ENCODE measurements at regions not wholly inside any gene's neighbourhood (a gene's known extent, or its start where the extent isn't known, plus 50 kb on each side); places are given as distances from the start of the nearest gene placed in this dataset.
"Not testable (repeated sequence)": the region's sequence is repeated elsewhere in the genome, so short reads cannot be mapped to it uniquely, and the experiment has no call there.

DNA sequence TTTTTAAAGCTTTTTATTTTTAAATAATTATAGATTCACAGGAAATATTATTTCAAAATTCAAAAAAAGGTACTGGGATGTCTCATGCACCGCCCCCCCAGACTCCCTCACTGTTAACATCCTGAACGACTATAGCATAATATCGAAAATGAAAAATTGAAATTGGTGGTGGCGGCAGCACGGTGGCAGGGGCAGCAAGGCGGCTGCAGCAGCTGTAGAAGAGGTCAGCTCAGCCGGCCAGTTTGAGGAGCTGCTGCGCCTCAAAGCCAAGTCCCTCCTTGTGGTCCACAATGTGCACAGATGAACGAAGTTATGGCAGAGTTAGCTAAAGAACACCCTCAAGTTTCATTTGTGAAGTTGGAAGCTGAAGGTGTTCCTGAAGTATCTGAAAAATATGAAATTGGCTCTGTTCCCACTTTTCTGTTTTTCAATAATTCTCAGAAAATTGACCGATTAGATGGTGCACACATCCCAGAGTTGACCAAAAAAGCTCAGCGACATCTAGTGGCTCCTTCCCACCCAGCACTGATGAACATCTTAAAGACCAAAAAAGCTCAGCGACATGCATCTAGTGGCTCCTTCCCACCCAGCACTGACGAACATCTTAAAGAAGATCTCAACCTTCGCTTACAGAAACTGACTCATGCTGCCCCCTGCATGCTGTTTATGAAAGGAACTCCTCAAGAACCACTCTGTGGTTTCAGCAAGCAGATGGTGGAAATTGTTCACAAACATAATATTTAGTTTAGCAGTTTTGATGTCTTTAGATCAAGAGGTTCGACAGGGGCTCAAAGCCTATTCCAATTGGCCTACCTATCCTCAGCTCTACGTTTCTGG lies 100.8 kb downstream of the FAM217A start:
- no peaks in the 10 kb centered on the region for H3K36me3 ChIP-seq (ENCODE audit: control insufficient read depth in 2 of 2, insufficient read depth in 2 of 2, low read length in 2 of 2)
- no peak overlapping the region for H3K4me3 ChIP-seq (ENCODE audit: low read length in 2 of 2)
- no peaks in the 10 kb centered on the region for H3K9me3 ChIP-seq (ENCODE audit: control insufficient read depth in 2 of 2, low read length in 2 of 2)
- no peaks in the 10 kb centered on the region for H3K4me1 ChIP-seq (ENCODE audit: control insufficient read depth in 2 of 2, insufficient read depth in 2 of 2, low read length in 2 of 2)
- H3K9ac ChIP-seq (ENCODE audit: low read depth in 1 of 2, low read length in 2 of 2) = no peak overlapping the region
- no peak overlapping the region for H3K27ac ChIP-seq (ENCODE audit: low read depth in 2 of 2, low read length in 2 of 2)
- H3K27me3 ChIP-seq (ENCODE audit: control insufficient read depth in 2 of 2, insufficient read depth in 2 of 2, low read length in 2 of 2) = peaks cover 0 to 4% of the 10 kb centered on the region in 2 donors

GRCh38 chr6:3978966-3979365 lies 100.0 kb downstream of the FAM217A start:
- not testable (repeated sequence) for H3K4me1 ChIP-seq (ENCODE audit: control insufficient read depth in 2 of 2, insufficient read depth in 2 of 2, low read length in 2 of 2); H3K9me3 ChIP-seq (ENCODE audit: control insufficient read depth in 2 of 2, low read length in 2 of 2); H3K27me3 ChIP-seq (ENCODE audit: control insufficient read depth in 2 of 2, insufficient read depth in 2 of 2, low read length in 2 of 2); H3K4me3 ChIP-seq (ENCODE audit: low read length in 2 of 2); H3K27ac ChIP-seq (ENCODE audit: low read depth in 2 of 2, low read length in 2 of 2); H3K9ac ChIP-seq (ENCODE audit: low read depth in 1 of 2, low read length in 2 of 2); H3K36me3 ChIP-seq (ENCODE audit: control insufficient read depth in 2 of 2, insufficient read depth in 2 of 2, low read length in 2 of 2)

DNA sequence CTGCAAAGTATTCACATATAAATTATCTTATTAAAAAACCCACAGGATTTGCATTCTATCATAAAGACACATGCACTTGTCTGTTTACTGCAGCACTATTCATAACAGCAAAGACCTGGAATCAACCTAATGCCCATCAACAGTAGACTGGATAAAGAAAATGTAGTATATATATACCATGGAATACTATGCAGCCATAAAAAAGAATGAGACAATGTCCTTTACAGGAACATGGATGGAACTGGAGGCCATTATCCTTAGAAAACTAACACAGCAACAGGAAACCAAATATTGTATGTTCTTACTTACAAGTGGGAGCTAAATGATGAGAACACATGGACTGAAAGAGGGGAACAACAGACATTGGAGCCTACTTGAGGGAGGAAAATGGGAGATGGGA lies 97.0 kb downstream of the FAM217A start:
- no peaks in the 10 kb centered on the region for H3K4me1 ChIP-seq (ENCODE audit: control insufficient read depth in 2 of 2, insufficient read depth in 2 of 2, low read length in 2 of 2)
- no peaks in the 10 kb centered on the region for H3K36me3 ChIP-seq (ENCODE audit: control insufficient read depth in 2 of 2, insufficient read depth in 2 of 2, low read length in 2 of 2)
- no peaks in the 10 kb centered on the region for H3K9me3 ChIP-seq (ENCODE audit: control insufficient read depth in 2 of 2, low read length in 2 of 2)
- no peak overlapping the region for H3K4me3 ChIP-seq (ENCODE audit: low read length in 2 of 2)
- H3K27ac ChIP-seq (ENCODE audit: low read depth in 2 of 2, low read length in 2 of 2) = no peak overlapping the region
- no peak overlapping the region for H3K9ac ChIP-seq (ENCODE audit: low read depth in 1 of 2, low read length in 2 of 2)
- H3K27me3 ChIP-seq (ENCODE audit: control insufficient read depth in 2 of 2, insufficient read depth in 2 of 2, low read length in 2 of 2) = peaks cover 0 to 4% of the 10 kb centered on the region in 2 donors

- Histone ChIP-seq H3K27me3 (ENCODE audit: control insufficient read depth in 2 of 2, insufficient read depth in 2 of 2, low read length in 2 of 2) (no peaks in the 10 kb centered on the region), H3K27ac (ENCODE audit: low read depth in 2 of 2, low read length in 2 of 2) (no peak overlapping the region), H3K9me3 (ENCODE audit: control insufficient read depth in 2 of 2, low read length in 2 of 2) (no peaks in the 10 kb centered on the region), H3K4me1 (ENCODE audit: control insufficient read depth in 2 of 2, insufficient read depth in 2 of 2, low read length in 2 of 2) (no peaks in the 10 kb centered on the region), H3K9ac (ENCODE audit: low read depth in 1 of 2, low read length in 2 of 2) (no peak overlapping the region), H3K4me3 (ENCODE audit: low read length in 2 of 2) (no peak overlapping the region), H3K36me3 (ENCODE audit: control insufficient read depth in 2 of 2, insufficient read depth in 2 of 2, low read length in 2 of 2) (no peaks in the 10 kb centered on the region)
These were observed 95.2 kb downstream of the FAM217A start for GRCh38 chr6:3983778-3984177.

GRCh38 chr6:3984494-3984893 lies 94.4 kb downstream of the FAM217A start:
- H3K9ac ChIP-seq (ENCODE audit: low read depth in 1 of 2, low read length in 2 of 2) = no peak overlapping the region
- H3K4me3 ChIP-seq (ENCODE audit: low read length in 2 of 2) = no peak overlapping the region
- H3K36me3 ChIP-seq (ENCODE audit: control insufficient read depth in 2 of 2, insufficient read depth in 2 of 2, low read length in 2 of 2) = no peaks in the 10 kb centered on the region
- no peak overlapping the region for H3K27ac ChIP-seq (ENCODE audit: low read depth in 2 of 2, low read length in 2 of 2)
- no peaks in the 10 kb centered on the region for H3K27me3 ChIP-seq (ENCODE audit: control insufficient read depth in 2 of 2, insufficient read depth in 2 of 2, low read length in 2 of 2)
- no peaks in the 10 kb centered on the region for H3K9me3 ChIP-seq (ENCODE audit: control insufficient read depth in 2 of 2, low read length in 2 of 2)
- H3K4me1 ChIP-seq (ENCODE audit: control insufficient read depth in 2 of 2, insufficient read depth in 2 of 2, low read length in 2 of 2) = no peaks in the 10 kb centered on the region

GRCh38 chr6:3986241-3986640 lies 92.7 kb downstream of the FAM217A start:
- H3K4me3 ChIP-seq (ENCODE audit: low read length in 2 of 2) = no peak overlapping the region
- H3K4me1 ChIP-seq (ENCODE audit: control insufficient read depth in 2 of 2, insufficient read depth in 2 of 2, low read length in 2 of 2) = peaks cover 0 to 7% of the 10 kb centered on the region in 2 donors
- H3K27ac ChIP-seq (ENCODE audit: low read depth in 2 of 2, low read length in 2 of 2) = no peak overlapping the region
- H3K9ac ChIP-seq (ENCODE audit: low read depth in 1 of 2, low read length in 2 of 2) = no peak overlapping the region
- no peaks in the 10 kb centered on the region for H3K36me3 ChIP-seq (ENCODE audit: control insufficient read depth in 2 of 2, insufficient read depth in 2 of 2, low read length in 2 of 2)
- no peaks in the 10 kb centered on the region for H3K27me3 ChIP-seq (ENCODE audit: control insufficient read depth in 2 of 2, insufficient read depth in 2 of 2, low read length in 2 of 2)
- no peaks in the 10 kb centered on the region for H3K9me3 ChIP-seq (ENCODE audit: control insufficient read depth in 2 of 2, low read length in 2 of 2)

DNA sequence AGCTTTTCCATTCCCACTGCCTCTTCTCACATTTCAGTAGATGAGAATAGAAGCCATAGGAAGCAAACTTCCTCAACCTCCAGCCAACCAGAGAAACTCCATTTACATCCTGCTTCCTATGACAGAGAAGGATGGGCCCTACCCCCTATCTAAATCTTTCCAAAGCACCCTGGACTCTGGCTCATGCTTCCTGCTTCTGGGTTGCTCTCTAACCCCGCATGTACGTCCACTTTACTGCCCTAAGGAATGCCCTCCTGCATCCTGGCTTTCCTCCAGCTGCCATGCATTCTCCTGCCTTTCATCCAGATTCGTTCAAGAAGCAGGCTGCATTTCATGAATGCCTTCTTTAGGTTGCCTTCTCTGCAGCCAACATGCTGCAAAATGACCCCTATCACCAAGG lies 91.9 kb downstream of the FAM217A start:
- no peak overlapping the region for H3K4me3 ChIP-seq (ENCODE audit: low read length in 2 of 2)
- H3K27me3 ChIP-seq (ENCODE audit: control insufficient read depth in 2 of 2, insufficient read depth in 2 of 2, low read length in 2 of 2) = no peaks in the 10 kb centered on the region
- no peak overlapping the region for H3K27ac ChIP-seq (ENCODE audit: low read depth in 2 of 2, low read length in 2 of 2)
- no peaks in the 10 kb centered on the region for H3K36me3 ChIP-seq (ENCODE audit: control insufficient read depth in 2 of 2, insufficient read depth in 2 of 2, low read length in 2 of 2)
- H3K9ac ChIP-seq (ENCODE audit: low read depth in 1 of 2, low read length in 2 of 2) = no peak overlapping the region
- no peaks in the 10 kb centered on the region for H3K9me3 ChIP-seq (ENCODE audit: control insufficient read depth in 2 of 2, low read length in 2 of 2)
- peaks cover 0 to 9% of the 10 kb centered on the region in 2 donors for H3K4me1 ChIP-seq (ENCODE audit: control insufficient read depth in 2 of 2, insufficient read depth in 2 of 2, low read length in 2 of 2)

- no peak overlapping the region for H3K27ac ChIP-seq (ENCODE audit: low read depth in 2 of 2, low read length in 2 of 2)
- H3K36me3 ChIP-seq (ENCODE audit: control insufficient read depth in 2 of 2, insufficient read depth in 2 of 2, low read length in 2 of 2) = no peaks in the 10 kb centered on the region
- no peaks in the 10 kb centered on the region for H3K27me3 ChIP-seq (ENCODE audit: control insufficient read depth in 2 of 2, insufficient read depth in 2 of 2, low read length in 2 of 2)
- H3K9me3 ChIP-seq (ENCODE audit: control insufficient read depth in 2 of 2, low read length in 2 of 2) = no peaks in the 10 kb centered on the region
- H3K9ac ChIP-seq (ENCODE audit: low read depth in 1 of 2, low read length in 2 of 2) = no peak overlapping the region
- H3K4me1 ChIP-seq (ENCODE audit: control insufficient read depth in 2 of 2, insufficient read depth in 2 of 2, low read length in 2 of 2) = peaks cover 0 to 9% of the 10 kb centered on the region in 2 donors
- no peak overlapping the region for H3K4me3 ChIP-seq (ENCODE audit: low read length in 2 of 2)
These were observed 91.4 kb downstream of the FAM217A start for GRCh38 chr6:3987576-3987975.

DNA sequence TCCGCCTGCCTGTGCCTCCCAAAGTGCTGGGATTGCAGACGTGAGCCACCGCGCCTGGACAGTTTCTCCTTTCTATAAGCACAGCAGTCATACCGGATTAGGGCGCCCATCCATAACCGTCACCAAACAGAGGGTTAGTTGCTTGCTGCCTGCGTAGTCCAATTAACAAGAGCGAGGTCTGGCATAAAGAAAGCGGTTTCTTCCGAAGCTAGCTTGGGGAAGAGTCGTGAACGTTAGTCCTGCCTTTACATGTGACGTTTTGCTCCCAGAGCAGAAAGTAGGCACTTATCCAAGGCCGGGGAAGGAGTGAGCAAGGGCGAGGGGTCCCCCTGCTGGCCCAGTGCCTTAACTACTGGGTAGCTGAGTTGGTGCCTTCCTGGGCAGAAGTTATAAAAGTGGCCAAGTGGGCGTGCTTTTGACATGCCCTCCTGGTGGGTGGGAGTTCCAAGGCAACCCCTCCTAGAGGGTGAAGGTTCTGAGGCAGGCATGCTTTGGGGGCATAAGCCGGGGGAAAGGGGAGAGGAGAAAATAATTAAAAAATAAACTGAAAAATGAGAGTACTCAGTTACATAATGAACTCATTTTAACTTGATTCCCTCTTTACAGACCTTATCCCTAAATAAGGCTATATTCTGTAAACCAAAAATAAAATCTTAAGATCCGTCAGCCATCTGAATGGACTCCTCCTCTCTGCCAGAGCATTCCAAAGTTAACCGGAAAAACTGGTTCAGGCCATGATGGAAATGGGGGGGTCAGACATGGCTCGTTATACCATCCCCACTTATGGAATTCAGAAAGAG lies 88.0 kb downstream of the FAM217A start:
- Histone ChIP-seq H3K9ac (ENCODE audit: low read depth in 1 of 2, low read length in 2 of 2) (peak overlapping the region; percentile 15 to 62), H3K9me3 (ENCODE audit: control insufficient read depth in 2 of 2, low read length in 2 of 2) (no peaks in the 10 kb centered on the region), H3K27ac (ENCODE audit: low read depth in 2 of 2, low read length in 2 of 2) (peak overlapping the region; percentile 1 to 49), H3K36me3 (ENCODE audit: control insufficient read depth in 2 of 2, insufficient read depth in 2 of 2, low read length in 2 of 2) (no peaks in the 10 kb centered on the region), H3K4me1 (ENCODE audit: control insufficient read depth in 2 of 2, insufficient read depth in 2 of 2, low read length in 2 of 2) (peaks cover 0 to 9% of the 10 kb centered on the region in 2 donors), H3K27me3 (ENCODE audit: control insufficient read depth in 2 of 2, insufficient read depth in 2 of 2, low read length in 2 of 2) (no peaks in the 10 kb centered on the region), H3K4me3 (ENCODE audit: low read length in 2 of 2) (peak overlapping the region; percentile 61 to 67)

- H3K4me1 ChIP-seq (ENCODE audit: control insufficient read depth in 2 of 2, insufficient read depth in 2 of 2, low read length in 2 of 2) = peaks cover 0 to 9% of the 10 kb centered on the region in 2 donors
- H3K9me3 ChIP-seq (ENCODE audit: control insufficient read depth in 2 of 2, low read length in 2 of 2) = no peaks in the 10 kb centered on the region
- no peak overlapping the region for H3K4me3 ChIP-seq (ENCODE audit: low read length in 2 of 2)
- no peak overlapping the region for H3K27ac ChIP-seq (ENCODE audit: low read depth in 2 of 2, low read length in 2 of 2)
- H3K27me3 ChIP-seq (ENCODE audit: control insufficient read depth in 2 of 2, insufficient read depth in 2 of 2, low read length in 2 of 2) = no peaks in the 10 kb centered on the region
- H3K36me3 ChIP-seq (ENCODE audit: control insufficient read depth in 2 of 2, insufficient read depth in 2 of 2, low read length in 2 of 2) = no peaks in the 10 kb centered on the region
- peak overlapping the region in 1 of 2 donors; percentile 2 for H3K9ac ChIP-seq (ENCODE audit: low read depth in 1 of 2, low read length in 2 of 2)
These were observed 87.0 kb downstream of the FAM217A start for GRCh38 chr6:3991941-3992340.

All from mucosa of rectum (tissue), 2 donors.